UCSD-AML1 (cell line): ENCODE measurements at regions not wholly inside any gene's neighbourhood (a gene's known extent, or its start where the extent isn't known, plus 50 kb on each side); places are given as distances from the start of the nearest gene placed in this dataset.

Experiments
- DNase-seq: peaks from one replicate; lab custom pipeline; 2025; ENCODE audit not compliant: unreplicated experiment; lab: John Stamatoyannopoulos, UW

GRCh38 chr1:221449801-221450470 lies 292.0 kb downstream of the DUSP10 start:
- no peak for DNase-seq

DNA sequence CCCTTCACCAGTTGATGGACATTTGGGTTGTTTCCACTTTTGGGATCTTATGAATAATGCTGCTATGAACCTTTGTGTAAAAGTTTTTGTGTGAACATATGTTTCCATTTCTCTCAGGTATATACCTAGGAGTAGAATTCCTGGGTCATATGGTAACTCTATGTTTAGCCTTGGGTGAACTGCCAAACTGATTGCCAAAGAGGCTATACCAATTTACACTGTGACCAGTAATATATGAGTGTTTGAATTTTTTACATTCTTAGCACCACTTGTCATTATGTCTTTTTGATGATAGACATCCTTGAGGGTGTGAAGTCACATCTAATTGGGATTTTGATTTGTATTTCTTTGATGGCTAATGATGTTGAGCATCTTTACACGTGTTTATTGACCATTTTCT lies 290.1 kb downstream of the DUSP10 start:
- no peak for DNase-seq

GRCh38 chr1:221454096-221454495 lies 287.8 kb downstream of the DUSP10 start:
- no peak for DNase-seq

DNA sequence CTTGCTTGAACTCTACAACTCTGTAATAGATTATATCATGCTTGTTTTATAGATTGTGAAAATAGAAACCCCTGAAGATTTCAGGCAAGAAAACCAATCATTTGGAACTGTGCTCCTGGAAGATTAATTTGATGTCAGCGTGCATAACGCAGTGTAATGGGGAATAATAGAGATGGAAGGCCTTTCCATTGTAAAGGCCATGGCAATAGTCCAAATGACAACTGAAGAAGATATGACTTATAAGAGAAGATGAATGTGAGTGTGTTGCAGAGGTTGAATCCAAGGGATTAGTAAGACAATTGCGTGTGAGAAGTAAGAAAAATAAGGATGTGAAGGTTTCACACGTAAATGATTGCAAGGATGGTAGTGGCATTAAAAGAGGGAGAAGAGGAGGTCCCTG lies 285.0 kb downstream of the DUSP10 start:
- DNase-seq: no peak

DNA sequence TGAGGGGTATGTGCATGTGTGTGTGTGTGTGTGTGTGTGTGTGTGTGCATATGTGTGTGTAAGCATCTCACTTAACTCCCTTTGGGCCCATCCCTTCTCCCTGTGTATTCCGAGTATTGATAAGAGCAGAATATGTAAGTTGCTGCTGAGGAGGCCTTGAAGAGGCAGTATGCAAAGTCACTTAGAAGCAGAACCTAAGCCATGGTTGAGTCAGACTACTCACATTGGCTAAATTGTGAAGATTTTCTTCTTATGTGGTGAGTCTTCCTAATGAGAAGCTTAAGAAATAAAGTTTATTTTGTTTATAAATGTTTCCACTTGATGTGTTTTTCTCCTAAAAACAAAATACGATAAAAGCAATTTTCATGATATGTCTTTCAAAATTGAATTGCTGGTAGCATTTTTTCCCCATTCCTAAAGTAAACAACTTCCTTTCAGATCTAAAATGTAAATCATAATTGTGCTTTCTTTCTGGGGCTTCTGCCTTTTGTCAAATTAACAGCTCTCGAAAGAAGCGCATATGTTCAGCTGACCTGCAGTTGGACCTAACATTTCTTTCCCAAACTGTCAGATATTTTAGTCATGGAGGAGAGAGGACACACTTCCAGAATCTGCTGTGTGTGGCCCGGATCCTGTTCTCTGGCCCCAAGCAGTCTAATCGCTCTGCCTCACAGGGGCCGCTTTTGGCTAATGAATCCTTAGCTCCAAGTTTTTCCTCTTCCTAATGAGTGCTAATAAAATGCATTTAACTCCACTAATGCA lies 284.0 kb downstream of the DUSP10 start:
- DNase-seq: no peak

DNA sequence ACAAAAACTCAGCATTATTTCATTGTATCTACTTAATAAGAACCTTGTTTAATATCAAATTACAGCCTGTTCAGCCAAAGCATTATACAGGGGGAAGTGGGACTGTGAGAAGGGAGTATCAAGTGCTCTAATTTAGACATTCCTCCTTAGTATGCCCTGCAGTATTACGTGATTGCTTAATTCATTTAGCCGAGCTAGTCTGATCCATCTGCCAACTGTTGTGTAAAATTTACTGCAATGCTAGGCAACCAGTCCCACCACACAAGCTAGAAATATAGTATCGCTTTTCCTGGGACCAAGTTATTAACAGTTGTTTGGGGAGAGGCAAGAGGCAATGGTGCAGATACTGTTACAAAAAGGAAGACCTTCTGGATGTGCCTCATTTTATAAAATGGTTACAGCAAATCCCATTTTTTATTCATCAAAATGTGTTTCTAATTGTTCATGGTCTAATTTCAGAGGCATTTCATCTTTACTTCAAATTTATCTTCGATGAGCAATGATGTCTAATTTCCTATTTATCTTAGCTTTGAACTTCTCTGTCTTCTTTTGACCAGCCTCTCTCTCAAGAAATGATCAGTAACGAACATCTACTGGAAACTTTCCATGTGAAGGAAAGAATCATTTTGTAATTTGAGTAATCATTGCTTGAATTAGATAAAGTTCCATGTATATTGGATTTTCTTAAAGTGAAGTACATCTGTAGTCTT lies 283.3 kb downstream of the DUSP10 start:
- no peak for DNase-seq

- DNase-seq: no peak
These were observed 282.3 kb downstream of the DUSP10 start for GRCh38 chr1:221459558-221459957.

- no peak for DNase-seq
These were observed 279.5 kb downstream of the DUSP10 start for GRCh38 chr1:221462345-221462744.

GRCh38 chr1:221468546-221468945 lies 273.3 kb downstream of the DUSP10 start:
- no peak for DNase-seq

DNA sequence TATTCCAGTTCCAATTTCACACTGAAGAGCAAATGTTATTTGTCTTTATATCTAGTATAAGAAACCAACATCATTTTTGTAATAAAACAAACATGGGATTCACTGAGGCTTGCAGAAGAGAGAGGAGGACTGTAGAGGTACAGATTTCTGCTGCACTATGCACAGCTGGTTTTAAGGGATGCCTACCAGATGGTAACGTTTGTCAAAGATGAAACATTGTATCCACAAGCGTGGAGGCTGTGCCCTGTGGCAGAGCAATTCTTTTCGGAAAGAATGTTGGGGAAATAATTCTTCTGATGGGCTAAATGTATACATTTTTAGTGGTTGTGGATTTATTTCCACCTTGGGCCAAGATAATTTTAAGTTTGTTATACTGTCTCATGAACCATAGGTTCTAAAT lies 272.4 kb downstream of the DUSP10 start:
- no peak for DNase-seq

DNA sequence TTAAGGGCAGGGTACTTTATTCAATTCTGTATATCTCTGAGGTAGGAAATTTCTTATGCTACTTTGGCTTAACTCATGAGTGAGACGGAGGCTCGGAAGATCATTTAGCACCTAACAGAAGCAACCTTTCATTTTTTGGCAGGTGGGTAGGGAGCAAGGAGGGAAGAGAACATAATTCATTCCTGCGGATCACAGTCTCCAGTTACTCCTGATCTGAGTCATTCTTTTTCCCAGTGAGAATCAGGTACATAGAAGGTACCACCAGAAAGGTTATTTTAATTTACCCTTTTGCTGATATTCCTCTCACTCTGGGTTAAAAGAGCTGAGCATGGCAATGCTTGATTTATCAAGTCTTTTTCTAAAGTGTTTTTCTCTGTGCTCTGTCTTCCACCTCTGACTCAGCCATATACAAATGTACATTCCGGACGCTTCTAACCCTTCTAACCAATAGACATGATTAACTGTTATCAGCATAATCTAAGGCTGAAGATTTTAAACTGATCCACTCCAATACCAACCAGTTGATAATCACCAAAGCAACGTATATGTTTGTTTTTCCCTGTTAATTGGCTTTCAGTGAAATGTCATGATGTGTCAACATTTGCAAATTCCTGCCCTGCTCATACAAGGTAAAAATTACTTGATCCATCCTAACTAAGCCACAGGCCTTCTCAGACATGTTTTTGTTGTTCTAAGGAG lies 271.7 kb downstream of the DUSP10 start:
- DNase-seq: no peak

- DNase-seq: no peak
These were observed 268.5 kb downstream of the DUSP10 start for GRCh38 chr1:221473411-221473810.

DNA sequence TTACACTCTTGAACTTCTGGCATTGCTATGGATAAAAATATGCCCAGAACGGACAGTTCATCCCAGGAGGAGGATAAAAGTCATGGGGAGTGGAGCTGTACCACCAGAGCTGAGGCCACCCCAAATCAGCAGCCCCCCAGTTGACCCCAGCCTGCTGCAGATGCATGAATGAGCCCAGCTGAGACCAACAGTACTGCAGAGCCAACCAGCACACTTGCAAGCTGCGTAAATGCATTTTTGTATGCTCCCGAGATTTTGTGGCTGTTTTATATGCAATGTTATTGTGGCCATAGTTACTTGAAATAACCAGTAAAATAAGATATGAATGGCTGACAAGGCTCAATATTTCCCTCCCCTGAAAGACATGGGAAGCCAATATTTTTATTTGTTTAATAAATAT lies 264.6 kb downstream of the DUSP10 start:
- no peak for DNase-seq

DNA sequence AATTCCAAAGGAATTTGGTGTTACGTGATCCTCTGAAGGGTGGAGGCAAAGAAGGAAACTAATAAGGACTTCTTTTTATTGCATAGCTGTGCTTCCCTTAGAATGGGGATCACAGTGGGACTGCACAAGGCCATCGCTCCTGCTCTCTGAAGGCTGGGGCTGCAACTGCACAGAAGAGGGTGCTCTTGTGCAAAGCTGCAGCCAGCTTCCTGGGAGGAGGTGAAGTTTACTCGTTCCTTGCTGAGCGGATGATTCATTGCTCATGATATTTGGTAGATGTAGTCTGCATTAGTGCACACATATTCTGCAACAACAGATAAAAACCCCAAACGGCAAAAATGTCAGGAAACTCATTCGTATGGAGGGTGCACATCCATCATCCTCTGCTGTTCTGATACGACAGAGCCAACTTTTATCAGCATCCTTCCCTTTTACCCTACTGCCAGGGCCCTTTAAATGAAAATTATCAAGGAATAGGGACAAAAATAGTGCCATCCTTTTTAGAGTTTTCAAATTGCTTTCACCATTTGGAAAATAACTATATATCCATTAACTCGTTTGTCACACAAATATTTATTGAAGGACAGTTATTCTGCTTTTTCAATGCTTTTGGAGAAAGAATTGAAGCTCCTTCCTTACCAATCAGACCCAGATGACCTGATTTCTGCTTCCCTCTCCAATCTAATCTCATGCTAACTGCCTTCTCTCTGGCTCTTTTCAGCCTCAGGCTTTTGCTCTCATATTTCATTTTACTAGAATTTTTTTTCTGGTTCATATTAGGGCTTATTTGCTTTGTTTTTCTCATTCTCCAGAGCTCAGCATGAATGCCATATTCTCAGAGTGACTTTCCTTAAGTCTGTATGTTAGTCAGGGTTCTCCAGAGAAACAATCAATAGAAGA lies 263.6 kb downstream of the DUSP10 start:
- peak; percentile 51 for DNase-seq

- no peak for DNase-seq
These were observed 253.9 kb downstream of the DUSP10 start for GRCh38 chr1:221487781-221488524.

DNA sequence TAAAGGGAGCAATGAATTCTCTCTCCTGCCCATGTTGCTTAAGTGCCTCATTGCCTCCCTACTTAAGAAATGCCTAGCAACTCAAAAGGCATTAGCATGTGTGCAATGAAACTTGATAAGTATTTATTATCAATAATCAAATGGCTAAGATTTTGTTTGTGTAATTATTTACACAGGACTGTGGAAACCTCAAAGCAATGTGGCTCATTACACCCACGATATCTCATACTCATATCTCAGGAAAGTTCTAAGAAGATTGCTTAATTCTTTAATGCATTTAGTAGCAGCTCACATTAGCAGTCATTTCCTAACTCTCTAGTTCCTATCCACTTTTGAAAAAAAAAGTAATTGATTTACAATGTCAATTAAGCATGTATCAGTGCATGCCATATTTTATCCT lies 253.3 kb downstream of the DUSP10 start:
- no peak for DNase-seq

DNA sequence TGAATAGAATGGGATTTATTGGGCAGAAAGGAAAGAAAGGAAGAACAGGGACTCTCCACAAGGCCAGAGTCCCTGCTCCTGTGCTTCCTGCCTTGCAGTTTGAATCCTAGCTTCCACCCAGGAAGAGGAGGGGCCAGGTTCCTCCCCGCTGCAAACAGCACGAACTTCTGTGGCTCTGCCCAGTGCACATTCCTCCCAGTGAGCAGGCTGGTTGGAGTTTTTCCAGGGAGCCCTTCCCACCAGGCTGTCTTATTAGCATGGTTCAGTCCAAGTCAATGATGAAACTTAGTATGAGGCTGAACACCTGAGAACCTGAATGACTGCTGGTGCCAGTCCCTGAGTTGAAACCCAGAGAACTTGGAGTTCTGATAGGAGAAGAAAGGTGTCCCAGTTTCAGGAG lies 247.2 kb downstream of the DUSP10 start:
- no peak for DNase-seq

GRCh38 chr1:221497046-221497445 lies 244.8 kb downstream of the DUSP10 start:
- DNase-seq: no peak

GRCh38 chr1:221503268-221503667 lies 238.6 kb downstream of the DUSP10 start:
- DNase-seq: no peak
